ENCODE measurements at regions not wholly inside any gene's neighbourhood (a gene's known extent, or its start where the extent isn't known, plus 50 kb on each side); places are given as distances from the start of the nearest gene placed in this dataset.

GRCh38 chr2:19720306-19720705 lies 181.5 kb downstream of the TTC32 start:
- TF ChIP-seq YY1 (IDR thresholded peaks at IDR 0.05; ENCODE audit: insufficient read depth, insufficient read length) (no peak), SUZ12 (IDR thresholded peaks at IDR 0.05; ENCODE audit: extremely low read depth, insufficient read depth, insufficient read length) (no peak), ZNF274 (IDR thresholded peaks at IDR 0.05; ENCODE audit: low read depth, low read length) (no peak)
